ENCODE measurements at regions not wholly inside any gene's neighbourhood (a gene's known extent, or its start where the extent isn't known, plus 50 kb on each side); places are given as distances from the start of the nearest gene placed in this dataset.

DNA sequence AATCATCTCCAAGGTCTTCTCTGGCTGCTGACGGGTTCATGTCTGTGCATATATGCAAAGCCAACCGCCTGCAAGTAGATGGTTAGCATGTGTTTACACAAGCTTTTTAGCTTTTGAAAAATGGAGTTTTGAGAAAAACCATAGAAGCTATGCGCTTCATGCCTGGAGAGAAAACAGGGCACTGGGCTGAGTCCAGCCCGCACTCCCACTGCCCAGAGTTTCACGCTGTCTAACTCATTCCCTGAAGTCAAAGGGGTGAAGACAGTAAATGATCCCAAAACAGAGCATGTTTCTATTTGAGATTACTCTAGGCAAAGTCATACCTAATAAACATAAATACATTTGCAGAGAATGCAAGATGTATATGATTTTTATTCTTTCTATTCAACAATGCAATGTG is 278.8 kb downstream of the IRX2 start:
- Mint-ChIP-seq H3K27me3 (no peaks in the 10 kb centered on the region), H3K4me3 (no peak overlapping the region), H3K9me3 (no peaks in the 10 kb centered on the region), H3K4me1 (no peaks in the 10 kb centered on the region), H3K27ac (no peak overlapping the region), H3K36me3 (ENCODE audit: low read depth) (no peaks in the 10 kb centered on the region)
- POLR2A ChIA-PET = no interaction called here
- DNase-seq = no peak
- CTCF ChIA-PET = no interaction called here

GRCh38 chr5:2471152-2471879 is 280.2 kb downstream of the IRX2 start:
- ChIA-PET POLR2A (no interaction called here), CTCF (interaction anchor here (1.3 kb wide), 1 partner anchor 12 kb away, joined by 4 read pairs; no protein-coding TSS in a partner anchor)
- no peaks in the 10 kb centered on the region for H3K36me3 Mint-ChIP-seq (ENCODE audit: low read depth)
- H3K4me3 Mint-ChIP-seq = no peak overlapping the region
- no peaks in the 10 kb centered on the region for H3K27me3 Mint-ChIP-seq
- no peak overlapping the region for H3K27ac Mint-ChIP-seq
- no peaks in the 10 kb centered on the region for H3K9me3 Mint-ChIP-seq
- H3K4me1 Mint-ChIP-seq = no peaks in the 10 kb centered on the region
- DNase-seq = no peak

GRCh38 chr5:2466966-2467365 is 284.5 kb downstream of the IRX2 start:
- Mint-ChIP-seq H3K27me3 (no peaks in the 10 kb centered on the region), H3K27ac (no peak overlapping the region), H3K4me3 (no peak overlapping the region), H3K9me3 (no peaks in the 10 kb centered on the region), H3K4me1 (no peaks in the 10 kb centered on the region), H3K36me3 (ENCODE audit: low read depth) (no peaks in the 10 kb centered on the region)
- DNase-seq = no peak
- POLR2A ChIA-PET = no interaction called here
- CTCF ChIA-PET = no interaction called here

DNA sequence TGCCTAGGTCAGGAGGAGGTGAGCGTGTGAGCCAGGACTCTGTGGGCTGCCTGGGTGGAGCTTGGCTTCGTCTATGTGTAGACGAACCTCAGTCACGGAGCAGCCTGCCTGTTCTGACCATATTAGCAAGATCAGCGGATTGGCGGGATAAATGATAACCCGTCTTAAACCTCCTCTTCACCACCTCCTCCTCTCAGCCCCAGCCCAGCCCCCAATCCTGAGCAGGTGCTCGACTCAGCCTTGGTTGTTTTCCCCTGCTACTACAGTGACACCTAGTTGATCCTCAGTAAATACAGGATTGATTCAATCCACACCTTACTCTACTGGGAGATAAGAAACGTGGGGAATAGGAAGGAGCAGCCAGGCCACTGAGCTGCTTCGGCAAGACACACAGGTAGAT is 286.1 kb downstream of the IRX2 start:
- CTCF ChIA-PET = no interaction called here
- Mint-ChIP-seq H3K4me3 (no peak overlapping the region), H3K36me3 (ENCODE audit: low read depth) (no peaks in the 10 kb centered on the region), H3K4me1 (no peaks in the 10 kb centered on the region), H3K27me3 (no peaks in the 10 kb centered on the region), H3K9me3 (no peaks in the 10 kb centered on the region), H3K27ac (no peak overlapping the region)
- POLR2A ChIA-PET = no interaction called here
- no peak for DNase-seq

DNA sequence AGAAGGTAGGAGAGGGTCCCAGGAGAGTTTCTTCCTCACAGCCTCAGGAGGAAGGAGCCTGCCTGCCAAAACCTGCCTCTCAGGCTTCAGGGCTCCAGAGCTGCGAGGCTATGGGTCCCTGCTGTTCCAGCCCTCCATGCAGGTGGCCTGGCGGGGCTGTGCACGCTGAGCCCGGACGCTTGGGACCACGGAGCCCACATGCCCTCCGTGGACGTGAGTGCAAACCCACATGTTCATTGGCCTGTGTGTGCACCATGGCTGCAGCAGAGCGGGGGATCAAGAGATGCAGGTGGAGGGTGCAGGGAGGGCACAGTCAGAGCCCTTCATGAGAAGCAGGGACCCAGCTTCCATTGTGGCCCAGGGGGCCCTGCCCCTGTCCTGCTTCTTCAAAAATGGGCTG is 287.3 kb downstream of the IRX2 start:
- no peak overlapping the region for H3K27ac Mint-ChIP-seq
- H3K9me3 Mint-ChIP-seq = no peaks in the 10 kb centered on the region
- DNase-seq = no peak
- no peaks in the 10 kb centered on the region for H3K4me1 Mint-ChIP-seq
- H3K36me3 Mint-ChIP-seq (ENCODE audit: low read depth) = no peaks in the 10 kb centered on the region
- ChIA-PET POLR2A (no interaction called here), CTCF (no interaction called here)
- no peak overlapping the region for H3K4me3 Mint-ChIP-seq
- no peaks in the 10 kb centered on the region for H3K27me3 Mint-ChIP-seq

DNA sequence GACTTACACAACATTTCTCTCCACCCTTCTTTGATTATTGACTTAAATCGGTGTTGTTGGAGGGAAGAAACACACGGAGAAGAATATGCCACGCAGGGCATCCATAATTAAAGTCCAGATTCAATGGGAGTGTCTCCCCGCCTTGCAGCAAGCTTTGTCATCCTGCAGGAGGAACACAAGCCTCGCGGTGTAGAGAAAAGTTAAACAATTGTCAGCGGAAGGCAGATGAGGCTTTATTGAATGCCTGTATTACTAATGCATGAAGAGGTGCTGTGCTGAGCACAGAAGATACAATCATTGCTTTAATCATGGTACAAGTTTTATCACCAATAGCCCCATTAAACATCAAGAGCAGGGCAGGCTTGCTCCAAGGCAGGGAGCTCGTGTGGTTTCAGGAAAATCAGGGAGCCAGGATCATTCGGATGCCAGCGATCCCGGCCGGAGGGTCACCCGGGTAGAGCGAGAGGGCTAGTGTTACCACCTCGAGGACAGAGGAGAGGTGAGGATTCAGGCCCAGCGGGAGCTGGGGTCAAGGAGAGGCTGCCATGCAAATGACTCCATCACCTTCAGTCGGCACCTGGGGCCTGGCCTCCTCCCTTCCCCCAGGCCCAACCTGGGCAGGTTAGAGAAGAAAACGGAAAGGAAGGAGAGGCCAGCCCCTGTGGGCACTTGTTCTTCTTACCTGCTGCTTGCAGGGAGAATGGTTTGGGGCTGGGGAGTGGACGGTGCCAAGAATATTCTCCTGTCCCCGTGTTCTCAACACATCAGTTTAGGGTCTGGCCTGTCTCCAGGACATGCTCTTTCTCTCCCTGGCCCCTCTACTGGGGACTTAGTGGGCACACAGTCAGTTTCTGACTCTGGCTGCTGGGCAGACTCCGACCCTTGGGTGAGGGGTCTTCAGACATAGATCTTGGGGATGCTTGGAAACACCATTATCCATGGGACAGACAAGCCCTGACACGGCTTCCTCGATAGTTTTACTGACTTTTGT is 289.5 kb downstream of the IRX2 start:
- Mint-ChIP-seq H3K27me3 (no peaks in the 10 kb centered on the region), H3K9me3 (no peaks in the 10 kb centered on the region), H3K4me3 (no peak overlapping the region), H3K4me1 (no peaks in the 10 kb centered on the region), H3K36me3 (ENCODE audit: low read depth) (no peaks in the 10 kb centered on the region), H3K27ac (no peak overlapping the region)
- ChIA-PET POLR2A (no interaction called here), CTCF (no interaction called here)
- DNase-seq = no peak

DNA sequence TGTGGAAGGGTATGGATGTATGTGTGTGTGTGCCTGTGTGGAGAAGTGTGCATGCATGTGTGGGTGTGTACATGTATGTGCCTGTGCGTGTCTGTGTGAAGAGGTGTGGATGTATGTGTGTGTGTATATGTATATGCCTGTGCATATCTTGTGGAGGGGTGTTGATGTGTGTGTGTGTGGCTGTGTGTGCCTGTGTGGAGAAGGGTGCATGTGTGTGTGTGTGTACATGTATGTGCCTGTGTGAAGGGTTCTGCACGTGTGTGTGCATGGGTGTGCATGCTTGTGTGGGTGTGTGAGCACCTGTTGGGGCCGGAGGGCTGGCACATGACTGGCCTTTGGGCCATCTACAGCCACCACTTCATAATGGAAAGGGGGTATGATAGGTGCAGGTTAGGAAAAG is 291.4 kb downstream of the IRX2 start:
- ChIA-PET CTCF (no interaction called here), POLR2A (no interaction called here)
- Mint-ChIP-seq H3K4me3 (no peak overlapping the region), H3K9me3 (no peaks in the 10 kb centered on the region), H3K4me1 (no peaks in the 10 kb centered on the region), H3K36me3 (ENCODE audit: low read depth) (no peaks in the 10 kb centered on the region), H3K27ac (no peak overlapping the region), H3K27me3 (no peaks in the 10 kb centered on the region)
- no peak for DNase-seq

DNA sequence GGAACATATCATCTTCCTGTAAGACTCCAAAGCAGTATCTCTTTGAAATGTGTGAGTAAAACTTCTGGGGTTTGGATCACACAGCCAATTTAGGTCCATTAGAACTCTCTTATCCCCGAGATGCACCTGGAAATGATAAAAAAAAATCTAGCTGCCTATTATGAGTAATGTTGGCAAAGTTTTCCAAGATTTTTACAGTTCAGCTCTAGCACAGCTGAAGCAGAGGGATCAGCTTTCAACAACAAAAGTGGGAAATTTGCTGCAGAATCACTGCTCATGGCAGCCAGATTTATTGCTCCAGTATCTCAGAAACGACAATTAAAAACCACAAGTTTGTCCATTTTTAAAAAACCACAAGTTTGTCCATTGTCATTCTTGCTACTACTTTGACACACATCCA is 292.2 kb downstream of the IRX2 start:
- Mint-ChIP-seq H3K9me3 (no peaks in the 10 kb centered on the region), H3K27ac (no peak overlapping the region), H3K36me3 (ENCODE audit: low read depth) (no peaks in the 10 kb centered on the region), H3K27me3 (no peaks in the 10 kb centered on the region), H3K4me3 (no peak overlapping the region), H3K4me1 (no peaks in the 10 kb centered on the region)
- ChIA-PET CTCF (no interaction called here), POLR2A (no interaction called here)
- no peak for DNase-seq

- Mint-ChIP-seq H3K4me3 (no peak overlapping the region), H3K27me3 (no peaks in the 10 kb centered on the region), H3K4me1 (no peaks in the 10 kb centered on the region), H3K9me3 (no peaks in the 10 kb centered on the region), H3K27ac (no peak overlapping the region), H3K36me3 (ENCODE audit: low read depth) (no peaks in the 10 kb centered on the region)
- ChIA-PET POLR2A (no interaction called here), CTCF (interaction anchor here (1.2 kb wide), 1 partner anchor 11 kb away, joined by 3 read pairs; no protein-coding TSS in a partner anchor)
- no peak for DNase-seq
Observed at GRCh38 chr5:2455878-2456277, 295.6 kb downstream of the IRX2 start.

DNA sequence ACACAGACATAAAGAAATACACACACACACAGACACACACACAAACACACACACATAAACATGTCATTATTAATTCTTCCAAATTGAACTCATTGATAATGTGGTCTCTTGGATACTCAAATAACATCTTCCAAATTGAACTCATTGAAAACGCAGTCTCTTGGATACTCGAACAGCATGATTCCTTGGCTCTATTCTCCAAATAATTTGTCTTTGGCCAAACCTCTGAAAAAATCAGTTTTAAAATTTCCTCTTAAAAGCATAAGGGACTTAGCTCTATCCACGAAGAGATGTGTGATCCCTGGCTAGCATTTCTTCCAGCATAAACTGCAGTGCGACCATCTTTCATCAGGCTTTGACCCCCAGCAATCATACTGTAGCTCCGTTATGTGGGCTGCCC is 296.6 kb downstream of the IRX2 start:
- no peaks in the 10 kb centered on the region for H3K4me1 Mint-ChIP-seq
- POLR2A ChIA-PET = no interaction called here
- H3K4me3 Mint-ChIP-seq = no peak overlapping the region
- no peaks in the 10 kb centered on the region for H3K9me3 Mint-ChIP-seq
- no peaks in the 10 kb centered on the region for H3K36me3 Mint-ChIP-seq (ENCODE audit: low read depth)
- CTCF ChIA-PET = no interaction called here
- H3K27ac Mint-ChIP-seq = no peak overlapping the region
- no peak for DNase-seq
- H3K27me3 Mint-ChIP-seq = no peaks in the 10 kb centered on the region

- CTCF ChIA-PET = no interaction called here
- Mint-ChIP-seq H3K36me3 (ENCODE audit: low read depth) (no peaks in the 10 kb centered on the region), H3K27me3 (no peaks in the 10 kb centered on the region), H3K27ac (no peak overlapping the region), H3K9me3 (no peaks in the 10 kb centered on the region), H3K4me3 (no peak overlapping the region), H3K4me1 (no peaks in the 10 kb centered on the region)
- POLR2A ChIA-PET = no interaction called here
- DNase-seq = no peak
Observed at GRCh38 chr5:2453781-2454180, 297.7 kb downstream of the IRX2 start.

DNA sequence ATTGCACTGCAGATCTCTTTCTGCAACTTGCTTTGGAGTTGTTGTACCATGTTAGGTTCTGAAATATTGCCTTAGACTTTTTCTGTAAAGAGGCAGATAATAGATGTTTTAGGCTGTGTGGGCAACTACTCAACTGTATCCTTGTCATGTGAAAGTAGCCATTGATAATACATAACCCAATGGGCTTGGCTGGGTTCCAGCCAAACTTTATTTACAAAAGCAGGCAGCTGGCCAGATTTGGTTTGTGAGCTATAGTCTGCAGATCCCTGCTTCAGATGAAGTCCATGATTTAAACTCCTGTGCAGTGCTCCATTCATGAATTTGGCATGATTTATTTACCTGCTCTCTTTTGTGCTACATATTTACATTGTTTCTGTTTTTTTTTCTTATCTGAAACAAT is 300.4 kb downstream of the IRX2 start:
- no peak overlapping the region for H3K27ac Mint-ChIP-seq
- no peak overlapping the region for H3K4me3 Mint-ChIP-seq
- H3K9me3 Mint-ChIP-seq = no peaks in the 10 kb centered on the region
- CTCF ChIA-PET = no interaction called here
- no peak for DNase-seq
- POLR2A ChIA-PET = no interaction called here
- no peaks in the 10 kb centered on the region for H3K36me3 Mint-ChIP-seq (ENCODE audit: low read depth)
- no peaks in the 10 kb centered on the region for H3K4me1 Mint-ChIP-seq
- no peaks in the 10 kb centered on the region for H3K27me3 Mint-ChIP-seq

- Mint-ChIP-seq H3K36me3 (ENCODE audit: low read depth) (no peaks in the 10 kb centered on the region), H3K4me3 (no peak overlapping the region), H3K27ac (no peak overlapping the region), H3K27me3 (no peaks in the 10 kb centered on the region), H3K4me1 (no peaks in the 10 kb centered on the region), H3K9me3 (no peaks in the 10 kb centered on the region)
- POLR2A ChIA-PET = no interaction called here
- no peak for DNase-seq
- CTCF ChIA-PET = no interaction called here
Observed at GRCh38 chr5:2442496-2443354, 308.8 kb downstream of the IRX2 start.
